ENCODE measurements at regions not wholly inside any gene's neighbourhood (a gene's known extent, or its start where the extent isn't known, plus 50 kb on each side); places are given as distances from the start of the nearest gene placed in this dataset.
"Not testable (repeated sequence)": the region's sequence is repeated elsewhere in the genome, so short reads cannot be mapped to it uniquely, and the experiment has no call there.

DNA sequence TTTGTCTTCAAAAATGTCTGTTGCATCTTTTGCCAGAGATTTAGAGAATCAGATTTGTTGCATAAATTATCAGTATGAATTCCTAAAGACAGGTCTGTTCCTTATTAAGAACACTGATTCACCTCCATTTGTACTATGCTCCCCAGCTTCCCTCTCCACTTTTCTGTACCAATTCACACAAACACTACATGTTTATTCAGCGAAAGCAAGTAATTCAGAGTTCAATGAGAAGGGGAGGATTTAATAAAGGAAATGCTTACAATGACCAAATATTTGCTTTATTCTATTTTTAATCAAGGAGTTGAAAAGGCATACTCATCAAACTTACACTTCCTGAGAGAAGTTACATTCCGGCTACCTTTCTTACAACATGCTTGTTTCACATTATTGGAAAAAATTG is 135.5 kb downstream of the NBPF8 start:
- not testable (repeated sequence) for DNase-seq (ENCODE audit: low spot score)

GRCh38 chr1:120552190-120552589 is 137.4 kb downstream of the NBPF8 start:
- DNase-seq (ENCODE audit: low spot score), result not testable (repeated sequence)

DNA sequence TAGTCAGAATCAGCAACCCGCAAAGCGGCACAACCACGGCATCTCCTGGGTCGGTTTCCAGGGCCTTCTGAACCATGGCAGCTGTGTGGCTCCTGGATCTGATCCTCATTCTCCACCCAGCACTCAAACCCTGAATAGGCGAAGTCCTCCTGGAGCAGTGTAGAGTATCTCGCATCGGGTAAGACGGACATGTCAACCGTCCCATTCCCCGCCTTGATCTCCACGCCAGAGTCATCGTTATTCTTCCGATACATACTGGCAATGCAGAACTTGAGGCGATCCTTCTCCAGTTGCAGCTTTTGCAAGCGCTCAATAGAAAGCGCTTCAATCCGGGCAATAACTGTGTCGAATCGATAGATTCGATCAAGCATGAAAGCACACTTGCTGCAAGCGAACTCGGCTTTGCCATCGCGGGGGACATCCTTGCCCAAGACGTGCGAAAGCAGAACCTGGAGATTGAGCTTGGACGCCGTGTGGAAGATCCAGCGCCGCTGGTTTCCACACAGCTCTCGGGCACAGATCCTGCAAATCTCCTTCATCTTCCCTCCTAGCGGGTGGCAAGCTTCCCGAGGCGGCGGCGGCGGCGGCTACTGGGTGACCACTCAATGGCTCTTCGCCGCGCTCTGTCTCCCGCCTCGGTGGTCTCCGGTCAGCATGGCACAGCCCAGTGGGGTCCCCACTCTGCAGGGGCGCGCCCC is 142.9 kb downstream of the NBPF8 start:
- peak; percentile 1 for DNase-seq (ENCODE audit: low spot score)

GRCh38 chr1:120558303-120559060 is 143.6 kb downstream of the NBPF8 start:
- not testable (repeated sequence) for DNase-seq (ENCODE audit: low spot score)

DNA sequence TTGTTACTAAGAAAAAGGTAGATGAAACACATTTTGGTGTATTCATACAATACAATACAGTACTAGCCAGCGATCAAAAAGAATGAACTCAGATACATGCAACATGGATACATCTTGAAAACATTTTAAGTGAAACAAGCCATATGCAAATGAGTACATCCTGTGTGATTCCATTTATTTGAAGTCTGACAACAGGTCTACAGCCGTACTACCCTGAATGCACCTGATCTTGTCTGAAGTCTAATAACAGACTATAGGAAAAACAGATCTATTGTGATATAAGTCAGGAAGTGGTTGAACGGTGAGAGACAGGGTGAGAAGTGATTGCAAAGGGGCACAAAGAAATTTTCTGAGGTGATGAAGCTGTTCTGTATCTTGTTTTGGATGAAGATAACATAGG is 146.9 kb downstream of the NBPF8 start:
- DNase-seq (ENCODE audit: low spot score), result not testable (repeated sequence)

DNA sequence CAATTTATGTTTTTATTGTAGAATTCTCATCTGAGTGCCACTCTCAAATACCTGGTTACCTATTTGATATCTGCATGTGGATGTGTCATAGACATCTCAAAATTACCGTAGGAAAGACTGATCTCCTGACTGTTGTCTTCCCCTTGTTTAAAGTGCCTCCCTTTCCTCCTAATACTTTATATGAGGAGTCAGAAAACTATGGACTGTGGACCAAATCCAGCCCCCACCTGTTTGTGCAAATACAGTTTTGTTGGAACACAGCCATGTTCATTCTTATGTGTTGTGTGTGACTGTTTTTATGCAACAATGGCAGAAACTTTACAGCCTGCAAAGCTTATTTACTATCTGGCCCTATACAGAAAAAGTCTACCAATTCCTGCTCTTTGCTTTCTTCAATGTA is 150.6 kb downstream of the NBPF8 start:
- DNase-seq (ENCODE audit: low spot score), result not testable (repeated sequence)

GRCh38 chr1:120567620-120568019 is 152.8 kb downstream of the NBPF8 start:
- not testable (repeated sequence) for DNase-seq (ENCODE audit: low spot score)

GRCh38 chr1:120575201-120575600 is 148.5 kb upstream of the NBPF26 start:
- not testable (repeated sequence) for DNase-seq (ENCODE audit: low spot score)

DNA sequence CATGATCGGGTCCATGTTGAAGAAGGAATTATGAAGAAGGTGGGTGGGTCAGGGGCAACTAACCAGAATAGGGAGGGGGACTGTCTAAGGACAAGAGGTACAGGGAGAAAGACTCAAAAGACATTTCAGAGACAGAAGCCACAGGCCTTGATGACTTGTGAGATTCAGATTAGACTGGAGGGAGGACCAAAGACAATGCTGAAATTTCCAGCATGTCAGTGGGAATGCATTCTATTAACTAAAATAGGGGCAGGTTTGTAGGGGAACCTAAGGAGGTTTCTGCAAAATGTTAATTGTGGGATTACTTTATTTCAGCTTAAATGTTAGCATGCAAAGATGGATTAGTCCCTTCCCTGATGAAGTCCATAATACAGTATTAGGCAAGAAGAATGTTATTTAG is 141.6 kb upstream of the NBPF26 start:
- not testable (repeated sequence) for DNase-seq (ENCODE audit: low spot score)

- DNase-seq (ENCODE audit: low spot score), result not testable (repeated sequence)
These were observed 137.7 kb upstream of the NBPF26 start for GRCh38 chr1:120586053-120586452.

DNA sequence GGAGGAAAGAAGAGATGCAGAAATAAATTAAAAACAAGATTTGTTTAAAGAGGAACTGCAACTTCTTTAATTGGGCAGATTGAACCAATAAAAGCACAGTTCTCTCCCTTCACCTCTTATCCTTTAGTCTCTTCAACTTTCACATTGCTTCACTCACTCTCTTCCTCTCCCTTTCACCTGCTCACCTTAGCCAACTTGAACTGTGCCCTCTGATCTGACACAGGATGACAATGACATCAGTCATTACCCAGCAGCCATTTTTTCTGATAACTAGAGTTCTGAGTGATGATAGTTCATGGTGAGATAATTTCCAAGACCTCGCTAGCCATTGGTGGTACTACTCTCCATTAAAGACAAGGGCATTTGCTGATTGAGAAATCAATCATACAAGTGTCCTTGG is 134.9 kb upstream of the NBPF26 start:
- DNase-seq (ENCODE audit: low spot score), result not testable (repeated sequence)

DNA sequence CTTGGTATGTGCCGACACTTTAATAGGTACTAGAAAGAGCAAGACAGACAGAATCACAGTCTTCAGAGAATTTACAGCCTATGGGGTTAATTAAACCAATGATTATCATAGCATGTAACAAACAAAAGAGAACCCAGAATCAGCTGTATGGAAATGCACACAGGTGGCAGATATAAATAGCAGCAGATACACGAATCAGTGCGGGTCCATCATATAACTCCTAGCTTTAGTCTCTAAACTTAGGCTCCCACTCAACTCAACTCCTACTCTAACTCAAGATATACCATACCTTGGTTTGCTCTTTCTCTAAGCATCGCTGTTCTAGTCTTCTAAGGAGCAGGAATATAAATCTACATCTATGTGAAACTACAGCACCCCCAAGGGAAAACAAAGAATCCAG is 132.0 kb upstream of the NBPF26 start:
- DNase-seq (ENCODE audit: low spot score), result not testable (repeated sequence)

DNA sequence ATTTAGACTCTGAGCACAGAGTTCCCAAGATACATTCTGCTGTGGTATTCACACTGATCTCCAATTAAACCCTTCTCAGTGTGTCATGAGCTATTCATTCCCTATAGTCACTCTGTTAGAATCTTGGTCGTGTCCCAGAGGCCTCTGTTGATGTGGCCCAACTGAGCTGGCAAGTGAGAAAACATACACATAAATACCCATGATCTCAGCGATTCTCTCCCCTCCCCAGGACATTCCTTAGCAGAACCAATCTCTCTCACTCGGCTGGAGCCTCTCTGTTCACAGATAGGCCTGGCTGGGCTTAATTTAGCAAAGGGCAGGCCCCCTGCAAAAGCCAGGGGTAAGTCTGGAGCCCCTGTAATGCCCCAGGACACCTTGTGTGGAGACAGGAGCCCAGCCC is 130.8 kb upstream of the NBPF26 start:
- not testable (repeated sequence) for DNase-seq (ENCODE audit: low spot score)

DNA sequence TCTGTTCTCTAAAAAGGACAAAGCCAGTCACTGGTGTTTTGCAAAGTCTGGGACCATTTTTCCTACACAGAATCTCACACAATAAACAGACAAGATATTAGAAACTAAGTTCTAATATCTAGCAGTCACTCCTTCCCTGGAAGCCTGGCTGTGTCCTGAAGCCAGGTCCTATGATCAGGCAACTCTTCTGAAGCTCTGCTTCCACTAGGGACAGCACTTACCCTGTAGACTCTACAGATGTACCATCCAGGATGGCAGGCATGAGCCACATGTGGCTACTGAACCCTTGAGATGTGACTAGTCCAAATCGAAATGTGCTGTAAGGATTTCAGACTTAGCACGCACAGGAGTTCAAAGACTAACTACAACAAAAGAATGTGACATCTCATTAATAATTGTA is 130.1 kb upstream of the NBPF26 start:
- not testable (repeated sequence) for DNase-seq (ENCODE audit: low spot score)

GRCh38 chr1:120598331-120598951 is 125.3 kb upstream of the NBPF26 start:
- DNase-seq (ENCODE audit: low spot score), result not testable (repeated sequence)

DNA sequence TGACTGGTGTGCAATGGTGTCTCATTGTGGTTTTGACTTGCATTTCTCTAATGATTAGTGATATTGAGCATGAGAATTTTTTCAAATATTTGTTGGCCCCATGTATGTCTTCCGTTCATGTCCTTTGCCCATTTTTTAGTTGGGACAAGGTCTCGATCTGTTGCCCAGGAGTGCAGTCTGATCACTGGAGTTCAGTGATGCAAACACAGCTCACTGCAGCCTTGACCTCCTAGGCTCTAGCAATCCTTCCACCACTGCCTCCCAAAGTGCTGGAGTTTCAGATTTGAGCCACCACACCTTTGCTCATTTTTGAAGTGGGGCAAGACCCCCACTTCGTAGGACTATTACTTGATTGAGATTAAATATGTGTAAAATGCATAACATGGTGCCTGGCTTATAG is 124.2 kb upstream of the NBPF26 start:
- not testable (repeated sequence) for DNase-seq (ENCODE audit: low spot score)

DNA sequence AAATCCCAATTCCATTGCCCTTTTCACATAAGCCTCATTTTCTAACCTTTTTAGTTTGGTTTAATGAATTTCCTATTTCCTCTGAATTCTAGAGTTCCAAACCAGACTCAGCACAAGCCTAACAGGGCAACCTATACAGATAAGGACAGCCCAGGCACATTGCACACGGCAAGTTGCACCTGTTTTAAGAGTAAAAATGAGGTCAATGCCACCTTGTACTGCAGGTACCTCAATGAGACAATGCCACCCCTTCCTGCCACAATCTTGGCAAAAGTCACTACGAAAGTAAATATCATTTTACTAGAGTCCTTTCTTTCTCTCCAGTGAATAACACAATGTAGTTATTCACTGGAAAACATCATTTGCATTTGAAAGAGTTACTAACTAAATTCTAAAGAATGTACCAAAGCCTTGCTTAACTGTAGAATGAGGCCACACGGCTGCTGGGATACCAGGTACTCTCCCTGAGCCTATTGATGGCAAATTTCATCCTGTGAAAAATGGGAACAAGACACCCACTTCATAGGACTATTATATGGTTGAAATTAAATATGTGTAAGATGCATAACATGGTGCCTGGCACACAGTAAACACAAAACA is 123.2 kb upstream of the NBPF26 start:
- DNase-seq (ENCODE audit: low spot score), result not testable (repeated sequence)

DNA sequence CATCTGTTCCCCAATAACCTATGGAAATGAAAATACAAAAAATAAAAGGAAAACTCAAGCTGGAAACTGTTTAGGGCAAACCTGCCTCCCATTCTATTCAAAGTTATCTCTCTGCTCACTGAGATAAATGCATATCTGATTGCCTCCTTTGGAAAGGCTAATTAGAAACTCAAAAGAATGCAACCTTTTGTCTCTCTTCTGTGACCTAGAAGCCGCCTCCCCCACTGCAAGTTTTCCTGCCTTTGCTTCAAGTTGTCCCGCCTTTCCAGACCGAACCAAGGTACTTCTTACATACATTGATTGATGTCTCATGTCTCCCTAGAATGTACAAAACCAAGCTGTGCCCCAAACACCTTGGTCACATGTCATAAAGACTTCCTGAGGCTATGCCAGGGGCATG is 115.9 kb upstream of the NBPF26 start:
- DNase-seq (ENCODE audit: low spot score), result not testable (repeated sequence)

DNA sequence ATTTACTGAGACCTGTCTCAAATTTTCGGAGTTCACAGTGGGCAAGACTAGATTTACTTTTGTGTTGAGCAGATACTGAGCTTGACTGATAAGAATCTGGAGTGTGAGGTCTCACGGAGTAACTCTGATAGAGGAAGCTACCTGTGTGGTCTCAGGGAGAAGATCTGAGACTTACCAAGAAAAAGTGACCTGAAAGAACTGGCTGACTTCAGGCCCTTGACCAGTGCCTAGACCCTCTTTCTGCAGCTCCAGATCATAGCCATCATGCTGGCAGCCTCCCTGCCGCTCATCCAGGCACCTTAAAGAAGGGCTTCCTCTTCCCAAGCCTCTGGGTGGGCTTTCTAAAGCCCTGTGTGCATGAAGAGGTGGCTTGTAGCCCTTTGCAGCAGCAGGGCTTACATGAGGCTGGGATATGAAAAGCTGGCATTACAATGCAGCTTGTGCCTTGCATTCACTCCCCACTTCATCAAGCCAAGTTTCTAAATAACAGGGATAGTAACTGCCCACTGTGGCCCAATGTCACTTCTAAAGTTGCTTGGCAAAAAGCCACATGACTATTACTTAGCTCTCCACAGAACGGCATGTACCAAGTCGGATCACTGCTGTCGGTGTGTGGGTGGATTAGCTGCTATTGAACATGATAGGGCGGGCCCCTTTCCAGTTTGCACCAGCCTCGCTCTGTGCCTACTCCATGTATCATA is 115.3 kb upstream of the NBPF26 start:
- DNase-seq (ENCODE audit: low spot score), result not testable (repeated sequence)

DNA sequence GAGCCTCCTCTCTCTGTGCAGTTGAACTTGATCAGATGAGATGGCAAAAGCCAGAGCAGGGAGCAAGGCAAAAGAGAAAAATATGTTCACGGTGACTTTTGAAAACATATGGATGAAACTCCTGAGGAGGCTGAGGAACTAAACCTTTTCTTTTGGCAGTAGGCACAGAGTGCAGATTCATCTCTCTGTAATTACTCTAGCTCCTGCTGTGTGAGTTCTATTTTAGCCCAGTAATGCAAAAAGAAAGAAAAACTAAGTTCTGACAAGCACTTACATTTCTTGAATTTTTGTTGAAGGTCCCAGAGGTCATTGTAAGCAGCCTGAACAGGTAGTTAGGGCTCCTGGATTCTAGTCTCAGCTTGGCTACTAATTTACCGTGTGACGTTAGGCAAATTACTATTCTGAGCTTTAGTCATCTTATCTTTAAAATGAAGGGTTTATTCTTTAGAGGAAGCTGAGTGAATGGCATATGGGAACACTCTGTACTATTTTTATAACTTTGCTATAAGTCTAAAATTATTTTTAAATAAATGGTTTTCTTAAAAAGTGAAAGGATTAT is 114.7 kb upstream of the NBPF26 start:
- DNase-seq (ENCODE audit: low spot score), result not testable (repeated sequence)

DNA sequence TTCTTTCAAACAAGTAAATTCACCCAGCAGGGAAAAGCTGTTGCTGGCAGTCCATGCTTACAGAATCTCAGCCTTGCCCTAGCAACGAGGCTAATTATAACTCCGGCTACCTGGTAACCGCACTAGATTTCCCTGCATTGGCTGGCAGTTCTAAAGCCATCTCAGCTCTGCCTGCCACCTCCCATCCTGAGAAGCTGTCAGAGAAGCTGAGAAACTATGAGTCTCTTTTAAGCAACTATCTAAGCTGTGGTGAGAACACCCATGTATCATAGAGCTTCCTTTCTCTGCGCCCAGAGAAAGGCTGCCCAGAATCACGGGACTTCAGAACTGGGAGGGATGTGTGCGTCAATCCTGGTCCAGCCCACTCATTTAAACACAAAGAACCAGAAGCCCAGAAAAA is 113.9 kb upstream of the NBPF26 start:
- not testable (repeated sequence) for DNase-seq (ENCODE audit: low spot score)
